Stimulated activated CD4-positive, alpha-beta T cell treated with anti-CD3 and anti-CD28 coated beads, Interleukin-4, amount 100 ng/mL, for 1 hour (primary cell): ENCODE measurements at regions not wholly inside any gene's neighbourhood (a gene's known extent, or its start where the extent isn't known, plus 50 kb on each side); places are given as distances from the start of the nearest gene placed in this dataset.
"Not testable (repeated sequence)": the region's sequence is repeated elsewhere in the genome, so short reads cannot be mapped to it uniquely, and the experiment has no call there.

ENCODE experiments used
- DNase-seq: peaks from one replicate; pipeline ENCODE4 v3.0.0-alpha.2; 2020

DNA sequence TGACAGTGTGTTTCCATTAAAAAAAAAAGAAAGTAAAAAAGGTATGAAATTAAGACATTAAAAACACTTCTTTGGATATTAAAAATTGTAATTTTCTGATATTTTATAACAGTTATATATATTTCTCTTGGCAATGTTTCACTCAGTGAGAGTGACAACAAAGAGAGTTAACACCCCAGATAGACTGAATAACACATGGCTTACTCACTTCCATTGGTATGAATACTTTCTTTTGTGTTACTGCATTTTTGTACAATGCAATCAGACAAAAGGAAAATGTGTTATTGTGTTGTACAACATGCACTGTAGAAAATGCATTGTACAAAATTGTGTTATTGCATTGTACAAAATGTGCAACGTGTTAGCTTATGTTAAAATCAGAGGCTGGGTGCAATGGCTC is 676.6 kb upstream of the AMELY start:
- DNase-seq, result not testable (repeated sequence)

DNA sequence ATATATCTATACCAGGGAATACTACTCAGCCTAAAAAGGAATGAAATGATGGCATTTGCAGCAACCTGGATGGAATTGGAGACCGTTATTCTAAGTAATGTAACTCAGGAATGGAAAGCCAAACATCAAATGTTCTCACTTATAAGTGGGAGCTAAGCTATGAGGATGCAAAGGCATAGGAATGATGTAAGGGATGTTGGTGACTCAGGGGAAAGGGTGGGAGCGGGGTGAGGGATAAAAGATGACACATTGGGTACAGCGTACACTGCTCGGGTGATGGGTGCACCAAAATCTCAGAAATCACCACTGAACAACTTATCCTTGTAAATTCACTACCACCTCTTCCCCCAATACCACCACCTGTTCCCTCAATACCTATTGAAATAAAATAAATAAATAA is 651.0 kb upstream of the AMELY start:
- no peak for DNase-seq

DNA sequence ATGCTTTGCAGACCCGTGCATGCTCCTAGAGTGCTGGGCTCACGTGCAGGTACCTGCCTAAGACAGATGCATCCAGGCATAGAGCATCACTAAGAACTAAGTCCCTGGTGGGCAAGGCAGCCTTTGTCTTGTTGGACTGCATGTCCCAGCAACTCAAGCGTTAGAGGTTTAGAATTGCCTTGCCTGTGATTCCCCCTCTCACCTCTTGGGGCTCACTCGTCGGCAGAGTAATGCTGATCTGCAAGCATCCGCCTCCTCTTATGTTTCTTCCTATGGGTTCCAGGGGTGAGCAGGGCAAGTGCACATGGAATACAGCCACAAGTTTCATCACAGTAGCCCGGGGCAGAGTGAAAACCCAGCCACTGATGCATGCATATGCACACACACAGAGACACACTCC is 646.1 kb upstream of the AMELY start:
- DNase-seq, result no peak

DNA sequence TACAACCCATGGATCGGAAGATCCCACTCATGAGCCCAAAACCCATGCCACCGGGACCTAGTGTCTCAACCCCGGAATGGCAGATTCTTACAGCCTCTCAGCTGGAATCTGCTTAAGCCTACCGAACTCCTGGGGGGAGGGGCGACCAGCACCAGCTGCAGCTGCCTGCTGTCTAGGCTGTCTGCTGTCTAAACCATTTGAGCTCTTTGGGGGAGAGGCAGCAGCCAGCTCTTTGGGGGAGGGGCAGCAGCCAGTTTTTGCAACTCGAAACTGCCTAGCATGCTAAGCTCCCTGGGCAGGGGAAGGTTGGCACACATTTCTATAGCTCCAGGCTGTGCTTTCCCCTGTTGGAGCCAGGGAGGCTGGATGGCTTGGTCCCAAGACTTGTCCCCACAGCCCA is 643.5 kb upstream of the AMELY start:
- no peak for DNase-seq

DNA sequence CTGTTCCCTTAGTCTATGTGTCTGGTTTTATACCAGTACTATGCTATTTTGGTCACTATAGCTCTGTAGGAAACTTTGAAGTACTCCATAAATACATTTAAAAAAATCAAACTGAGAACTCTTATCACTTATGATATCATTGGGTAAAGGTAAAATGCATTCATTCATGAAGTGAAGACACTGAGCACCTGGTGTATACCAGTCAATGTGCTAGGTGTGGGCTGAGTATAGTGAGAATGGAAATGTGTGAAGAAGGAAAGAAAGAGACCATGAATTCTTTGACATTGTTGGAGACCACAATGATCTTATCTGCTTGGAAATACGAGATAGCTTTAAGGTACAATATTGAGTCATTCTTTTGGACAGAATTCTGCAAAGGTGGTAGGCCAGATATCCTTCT is 633.5 kb upstream of the AMELY start:
- no peak for DNase-seq

DNA sequence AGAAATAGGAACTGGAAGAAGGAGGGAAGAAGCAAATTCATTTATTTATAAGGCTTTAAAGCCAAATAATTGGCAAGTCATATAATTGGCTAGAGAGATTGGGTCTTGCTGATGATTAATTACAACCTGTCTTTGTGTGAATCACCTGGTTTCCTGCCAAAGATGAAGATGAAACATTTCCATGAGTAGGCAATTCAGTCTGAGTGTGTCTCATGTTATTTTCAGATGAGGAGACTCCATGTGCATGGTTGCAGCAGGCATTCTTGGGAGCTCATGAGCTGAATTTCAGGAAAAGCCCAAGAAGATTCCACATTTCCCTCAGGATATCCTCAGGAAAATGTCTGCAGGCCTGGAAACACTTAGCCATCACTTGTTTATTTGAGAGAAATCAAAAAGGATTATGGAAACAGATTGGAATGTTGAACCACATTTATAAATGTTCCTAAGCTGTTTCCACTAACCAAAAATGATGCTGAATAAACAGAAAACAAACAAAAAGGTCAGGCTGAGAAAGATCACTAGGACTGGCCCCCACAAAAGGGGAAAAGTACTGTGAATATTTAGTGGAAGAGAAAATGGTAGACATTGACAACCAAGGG is 632.7 kb upstream of the AMELY start:
- no peak for DNase-seq

DNA sequence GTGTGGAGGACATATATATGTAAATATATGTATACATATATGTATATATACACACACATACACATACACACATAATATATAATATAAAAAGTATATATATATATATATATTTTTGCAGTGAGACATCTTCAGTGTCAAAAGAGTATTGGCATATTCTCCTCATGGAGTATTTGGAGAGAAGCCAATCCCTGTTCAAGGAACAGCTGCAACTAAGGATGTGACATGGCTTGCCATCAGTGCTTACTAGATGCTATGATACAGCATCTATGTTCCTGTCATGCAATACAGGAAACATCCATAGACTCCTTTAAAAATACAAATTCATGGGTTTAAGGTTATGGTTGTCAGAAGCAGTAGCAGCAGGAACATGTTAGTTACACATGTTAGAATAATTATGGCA is 632.0 kb upstream of the AMELY start:
- DNase-seq, result no peak

DNA sequence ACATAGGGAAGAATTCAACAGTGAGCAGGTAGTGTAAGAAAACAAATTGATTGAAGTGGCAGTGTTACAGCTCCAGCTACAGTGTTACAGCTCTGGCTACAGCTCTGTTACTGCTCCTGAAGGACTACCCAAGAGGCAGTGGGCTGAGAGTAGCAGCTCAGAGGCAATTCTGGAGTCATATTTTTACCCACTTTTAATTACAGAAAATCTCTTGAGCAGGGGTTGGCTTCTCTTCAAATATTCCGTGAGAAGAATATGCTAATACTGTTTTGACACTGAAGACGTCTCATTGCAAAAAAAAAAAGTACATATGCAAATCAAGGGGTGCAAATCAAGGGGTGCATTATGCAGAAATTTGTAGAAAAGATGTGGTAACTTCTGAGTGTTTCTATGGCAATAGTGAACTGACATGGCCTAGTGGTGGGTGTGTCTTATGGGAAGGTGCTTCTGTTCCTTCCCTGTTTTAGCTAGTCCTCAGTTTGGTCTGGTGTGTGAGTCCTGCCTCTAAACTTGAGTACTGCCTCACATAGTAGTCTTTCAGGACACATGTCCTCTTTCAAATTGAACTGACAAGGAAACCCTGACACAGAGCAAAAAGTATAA is 630.8 kb upstream of the AMELY start:
- DNase-seq, result no peak

DNA sequence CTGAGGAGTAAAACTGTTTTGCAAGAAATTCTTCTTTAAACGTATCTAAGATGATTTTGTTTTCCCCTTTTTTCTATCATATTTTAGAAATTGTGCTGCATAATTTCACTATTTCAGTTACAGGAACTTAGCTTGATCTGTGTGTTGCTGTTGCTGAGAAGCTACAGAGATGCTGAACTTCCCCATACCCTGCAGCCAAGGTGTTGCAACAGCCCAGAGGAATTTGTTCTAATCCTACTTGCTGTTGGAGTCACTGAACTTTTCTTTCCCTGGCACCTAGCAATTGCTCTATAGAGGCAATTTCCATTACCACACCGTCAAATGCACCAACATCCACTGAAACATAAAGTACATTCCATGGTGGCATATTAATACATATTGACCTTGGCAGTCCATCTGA is 617.8 kb upstream of the AMELY start:
- no peak for DNase-seq

DNA sequence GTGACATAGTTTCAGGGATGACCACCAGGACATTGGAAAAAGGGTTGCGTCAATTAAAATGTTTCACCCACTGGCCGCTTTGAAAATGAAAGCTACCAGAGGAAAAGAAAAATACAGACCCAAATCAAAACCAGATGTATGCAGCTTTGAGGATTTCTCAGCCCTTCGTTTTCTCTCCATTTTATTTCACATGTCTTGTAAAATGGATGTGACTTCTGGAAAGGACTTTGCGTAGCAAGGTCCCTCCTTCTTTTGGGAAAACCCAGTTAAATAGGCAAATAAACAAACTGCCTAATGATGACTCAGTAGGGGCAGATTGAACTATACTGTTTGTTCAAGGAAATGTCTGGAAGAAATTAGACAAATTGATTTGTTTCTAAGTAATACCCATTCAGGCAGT is 616.0 kb upstream of the AMELY start:
- DNase-seq, result not testable (repeated sequence)

DNA sequence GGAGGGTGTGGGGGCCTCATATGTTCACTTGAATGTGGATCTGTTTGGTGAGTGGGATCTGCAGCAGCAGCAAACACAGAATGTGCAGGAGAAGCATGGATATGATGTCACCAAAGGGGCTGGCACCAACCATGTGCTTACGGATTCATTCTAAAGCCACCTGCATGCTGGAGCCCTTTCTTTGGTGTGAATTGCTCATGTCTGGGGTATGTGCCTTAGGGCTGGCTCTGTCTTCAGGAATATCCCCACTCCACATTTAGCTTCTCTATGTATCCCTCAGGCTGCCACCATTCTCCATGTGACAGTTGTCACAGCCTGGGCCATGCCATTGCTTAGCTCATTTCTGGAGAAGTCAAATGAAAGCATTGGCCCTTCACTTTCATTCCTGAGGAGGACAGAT is 606.8 kb upstream of the AMELY start:
- no peak for DNase-seq

DNA sequence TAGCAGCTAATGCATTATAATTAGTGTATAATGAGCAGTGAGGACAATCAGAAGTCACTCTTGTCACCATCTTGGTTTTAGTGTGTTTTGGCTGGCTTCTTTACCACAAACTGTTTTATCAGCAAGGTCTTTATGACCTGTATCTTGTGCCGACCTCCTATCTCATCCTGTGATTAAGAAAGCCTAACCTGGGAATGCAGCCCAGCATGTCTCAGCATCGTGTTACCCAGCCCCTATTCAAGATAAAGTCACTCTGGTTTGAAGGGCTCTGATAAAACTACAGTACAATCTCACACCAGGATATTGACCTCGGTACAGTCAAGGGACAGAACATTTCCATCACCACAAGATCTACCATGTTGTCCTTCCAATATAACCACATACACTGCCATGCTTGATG is 604.7 kb upstream of the AMELY start:
- no peak for DNase-seq

DNA sequence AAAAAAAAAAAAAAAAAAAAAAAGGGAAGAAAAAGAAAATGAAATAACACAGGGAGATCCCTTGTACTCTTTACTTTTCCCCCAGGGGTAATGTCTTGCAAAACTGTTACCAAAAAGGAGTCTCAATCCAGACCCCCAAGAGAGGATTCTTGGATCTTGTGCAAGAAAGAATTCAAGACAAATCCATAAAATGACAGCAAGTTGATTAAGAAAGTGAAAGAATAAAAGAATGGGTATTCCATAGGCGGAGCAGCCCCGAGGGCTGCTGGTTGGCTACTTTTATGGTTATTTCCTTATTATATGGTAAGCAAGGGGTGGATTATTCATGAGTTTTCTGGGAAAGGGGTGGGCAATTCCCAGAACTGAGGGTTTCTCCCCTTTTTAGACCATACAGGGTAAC is 604.3 kb upstream of the AMELY start:
- DNase-seq, result no peak

DNA sequence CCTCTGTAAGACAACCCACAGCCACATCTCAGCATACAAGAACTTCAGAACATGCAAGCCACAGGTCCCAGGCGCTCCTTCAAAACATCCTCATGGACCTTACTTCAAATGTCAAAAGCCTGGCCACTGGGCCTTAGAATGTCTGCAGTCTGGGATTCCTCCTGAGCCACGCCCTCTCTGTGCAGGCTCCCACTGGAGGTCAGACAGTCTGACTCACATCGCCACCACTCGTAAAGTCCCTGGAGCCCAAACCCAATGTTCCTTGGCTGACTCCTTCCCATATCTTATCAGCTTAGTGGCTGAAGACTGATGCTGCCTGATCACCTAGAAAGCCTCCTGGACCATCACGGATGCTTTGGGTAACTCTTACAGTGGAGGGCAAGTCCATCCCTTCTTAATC is 591.3 kb upstream of the AMELY start:
- no peak for DNase-seq

DNA sequence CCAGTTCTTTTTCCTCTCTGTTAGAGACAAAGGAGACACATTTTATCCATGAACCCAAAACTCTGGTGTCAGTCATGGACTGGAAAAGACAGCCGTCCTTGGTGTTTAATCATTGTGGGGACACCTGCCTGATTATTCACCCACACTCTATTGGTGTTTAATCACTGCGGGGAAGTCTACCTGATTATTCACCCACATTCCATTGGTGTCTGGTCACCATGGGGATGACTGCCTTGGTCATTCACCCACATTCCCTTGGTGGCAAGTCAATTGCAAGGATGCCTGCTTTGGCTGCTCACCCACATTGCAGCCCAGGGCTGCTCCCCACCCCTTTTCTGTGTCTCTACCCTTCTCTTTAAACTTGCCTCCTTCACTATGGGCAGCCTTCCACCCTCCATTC is 589.7 kb upstream of the AMELY start:
- DNase-seq, result no peak

DNA sequence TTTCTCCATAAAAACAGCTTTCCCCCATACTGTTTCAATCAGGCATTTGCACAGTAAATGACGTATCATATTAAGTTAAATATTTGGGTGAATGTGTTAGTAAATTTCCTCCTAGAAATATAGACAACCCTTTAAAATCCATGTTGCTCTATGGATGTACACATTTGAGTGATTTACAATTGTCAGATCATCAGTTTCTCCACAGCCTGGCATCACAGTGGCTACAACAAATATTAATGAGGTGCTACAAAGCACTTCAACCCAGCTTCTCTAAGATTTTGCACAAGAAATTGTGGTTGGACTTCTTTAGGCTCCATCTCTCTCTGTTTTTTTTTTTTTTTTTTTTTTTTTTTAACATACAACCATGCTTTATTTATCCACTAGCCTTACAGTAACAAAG is 584.4 kb upstream of the AMELY start:
- DNase-seq, result no peak

DNA sequence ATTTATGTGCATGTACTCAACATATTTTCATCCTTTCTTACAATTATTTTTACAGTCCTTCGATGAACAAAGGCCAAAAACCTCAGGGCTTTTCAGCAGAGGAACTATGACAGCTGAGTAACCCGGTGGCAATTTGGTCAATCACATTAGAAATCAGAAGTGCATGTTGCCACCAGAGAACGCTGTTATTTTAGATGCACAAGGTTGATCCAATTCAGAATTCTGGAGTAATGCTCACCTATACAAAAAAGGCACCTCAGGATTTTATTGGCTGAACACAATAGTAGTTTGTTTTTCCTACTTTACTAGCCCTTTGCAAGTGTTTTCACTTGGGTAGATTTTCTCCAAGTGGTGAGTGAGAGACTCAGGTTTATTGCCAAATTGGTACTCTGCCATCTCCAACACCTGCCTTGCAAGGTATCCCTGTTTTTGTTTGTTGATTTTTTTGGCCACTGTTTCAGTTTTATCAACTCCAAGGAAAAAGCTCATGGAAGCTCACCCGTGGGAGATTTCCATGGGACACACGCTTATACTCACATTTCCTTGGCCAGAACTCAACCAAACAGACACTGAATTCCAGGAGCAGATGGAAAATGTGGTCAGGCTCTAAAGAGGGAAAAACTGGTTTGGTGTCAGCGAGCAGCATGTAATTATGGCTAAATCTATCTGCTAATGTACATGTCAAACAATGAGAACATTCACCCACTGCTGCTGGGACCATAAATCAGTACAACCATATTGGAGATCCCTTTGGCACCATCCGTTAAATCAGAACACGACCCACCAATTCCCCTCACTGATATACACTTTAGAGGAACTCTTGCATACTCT is 573.1 kb upstream of the AMELY start:
- not testable (repeated sequence) for DNase-seq

DNA sequence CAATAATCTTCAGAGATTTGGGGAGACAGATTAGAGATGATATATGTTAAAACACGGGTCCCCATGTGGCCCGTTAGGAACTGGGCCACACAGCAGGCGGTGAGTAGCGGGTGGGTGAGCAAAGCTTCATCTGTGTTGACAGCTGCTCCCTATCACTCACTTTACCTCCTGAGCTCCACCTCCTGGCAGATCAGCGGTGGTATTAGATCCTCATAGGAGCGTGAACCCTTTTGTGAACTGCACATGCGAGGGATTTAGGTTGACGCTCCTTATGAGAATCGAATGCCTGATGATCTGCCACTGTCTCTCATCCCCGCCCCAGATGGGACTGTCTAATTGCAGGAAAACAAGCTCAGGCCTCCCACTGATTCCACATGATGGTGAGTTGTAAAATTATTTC is 560.4 kb upstream of the AMELY start:
- DNase-seq, result no peak

DNA sequence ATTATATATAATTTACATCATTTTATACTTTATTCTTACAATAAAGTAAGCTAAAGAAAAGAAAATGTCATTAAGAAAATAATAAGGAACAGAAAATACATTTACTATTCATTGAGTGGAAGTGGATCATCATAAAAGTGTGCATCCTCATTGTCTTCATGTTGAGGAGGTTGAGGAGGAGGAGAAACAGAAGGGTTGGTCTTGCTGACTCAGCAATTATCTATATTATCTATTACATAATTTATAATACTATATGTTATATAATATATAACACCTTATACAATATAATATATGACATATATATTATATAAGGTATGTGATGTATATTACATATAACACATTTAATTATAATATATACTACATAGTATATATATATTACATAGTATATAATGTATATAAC is 558.5 kb upstream of the AMELY start:
- DNase-seq, result no peak

DNA sequence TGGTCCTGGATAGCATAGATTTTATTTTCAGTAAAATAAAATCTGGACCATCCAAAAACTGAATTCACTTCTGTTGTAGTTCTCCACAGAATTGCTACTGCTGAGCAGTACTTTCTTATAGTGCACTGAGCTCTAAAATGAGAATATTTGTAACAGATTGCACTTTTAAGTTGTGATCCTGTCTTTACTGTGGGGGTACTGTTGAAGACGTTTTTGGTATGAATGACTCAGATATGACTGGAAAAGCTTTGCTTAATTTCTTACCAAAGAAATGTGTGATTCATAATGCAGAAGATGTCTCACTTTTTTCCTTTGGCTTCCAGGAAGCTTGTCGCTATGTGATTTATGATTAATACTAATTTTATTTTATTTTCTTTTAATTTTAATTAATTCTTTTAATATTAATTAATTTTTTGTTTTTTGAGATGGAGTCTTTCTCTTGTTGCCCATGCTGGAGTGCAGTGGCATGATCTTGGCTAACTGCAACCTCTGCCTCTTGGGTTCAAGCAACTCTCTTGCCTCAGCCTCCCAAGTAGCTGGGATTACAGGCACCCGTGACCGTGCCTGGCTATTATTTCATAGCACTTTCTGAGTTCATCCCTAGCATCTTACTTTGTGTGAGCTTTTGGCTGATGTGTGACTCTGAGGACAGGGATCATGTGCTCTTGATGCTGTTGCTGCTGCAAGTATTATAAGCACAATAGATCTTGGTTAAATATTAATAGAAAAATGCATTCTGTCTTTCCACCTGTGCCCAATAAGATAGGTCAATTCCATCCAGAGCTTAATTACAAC is 557.6 kb upstream of the AMELY start:
- no peak for DNase-seq

DNA sequence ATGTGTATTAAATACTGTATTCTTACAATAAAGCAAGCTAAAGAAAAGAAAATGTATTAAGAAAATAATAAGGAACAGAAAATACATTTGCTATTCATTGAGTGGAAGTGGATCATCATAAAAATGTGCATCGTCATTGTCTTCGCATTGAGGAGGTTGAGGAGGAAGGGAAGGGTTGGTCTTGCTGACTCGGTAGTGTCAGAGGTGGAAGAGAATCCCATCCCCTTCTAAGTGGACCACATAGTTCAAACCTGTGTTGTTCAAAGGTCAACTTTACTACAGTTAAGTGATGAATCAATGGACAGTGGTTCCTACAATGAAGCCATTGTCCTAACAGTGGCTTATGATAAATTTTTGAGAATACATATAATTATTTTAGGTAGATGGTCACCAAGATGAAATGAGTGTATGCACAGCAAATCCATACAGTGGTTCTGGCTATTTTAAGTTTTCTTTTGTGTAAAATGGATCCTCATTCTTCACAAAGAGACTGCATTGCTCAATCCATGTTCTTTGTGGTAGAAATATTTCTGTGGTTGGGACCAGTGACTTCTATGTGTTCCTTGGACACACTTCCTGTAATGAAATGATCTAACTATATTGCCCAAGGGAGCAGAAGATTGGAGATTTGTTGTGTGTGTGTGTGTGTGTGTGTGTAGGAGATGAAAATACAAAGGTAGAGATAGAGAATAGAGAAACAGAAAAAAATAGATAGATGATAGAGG is 556.4 kb upstream of the AMELY start:
- DNase-seq, result no peak

DNA sequence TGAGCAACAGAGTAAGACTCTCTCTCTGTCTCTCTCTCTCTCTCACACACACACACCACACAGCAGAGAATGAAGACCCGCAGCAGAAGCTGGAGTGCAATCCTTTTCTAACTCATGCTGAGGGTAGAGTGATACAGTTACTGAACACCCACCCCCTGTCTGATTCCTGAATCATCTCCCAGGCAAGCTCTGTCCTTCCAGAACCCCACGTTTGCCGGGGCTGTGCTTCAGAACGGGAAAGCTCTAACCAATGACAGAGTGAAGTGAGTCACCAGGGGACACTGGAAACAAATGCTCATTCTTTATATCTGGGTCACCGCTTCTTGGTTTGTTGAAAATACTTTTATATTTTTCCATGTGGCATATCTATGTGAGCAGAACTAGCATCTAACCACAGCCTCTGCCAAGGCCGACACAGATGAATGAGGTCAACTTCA is 553.7 kb upstream of the AMELY start:
- DNase-seq, result peak; percentile 5

DNA sequence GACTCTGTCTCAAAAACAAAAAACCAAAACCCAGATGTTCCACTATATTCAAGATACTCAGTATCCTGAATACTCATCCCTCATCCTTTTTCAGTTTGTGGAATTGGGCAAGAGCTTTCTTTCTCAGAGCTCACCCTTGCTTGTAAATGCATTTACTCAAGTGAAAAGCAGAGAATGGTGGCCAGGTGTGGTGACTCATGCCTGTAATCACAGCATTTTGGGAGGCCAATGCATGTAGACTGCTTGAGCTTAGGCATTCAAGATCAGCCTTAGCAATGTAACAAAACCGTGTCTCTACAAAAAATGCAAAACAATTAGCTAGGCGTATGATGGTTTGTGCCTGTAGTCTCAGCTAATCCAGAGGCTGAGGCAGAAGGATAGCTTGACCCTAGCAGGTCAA is 553.2 kb upstream of the AMELY start:
- no peak for DNase-seq
